CD14-positive monocyte (primary cell): ENCODE measurements at regions not wholly inside any gene's neighbourhood (a gene's known extent, or its start where the extent isn't known, plus 50 kb on each side); places are given as distances from the start of the nearest gene placed in this dataset.

Experiments used
- DNase-seq, 3 donors: peaks; one replicate each; pipeline ENCODE4 v3.0.0-alpha.2; 2011 to 2022
- H2AFZ ChIP-seq: 2 replicates; pipeline ENCODE4 v1.6.0; 2012; ENCODE audit warnings: mild to moderate bottlenecking, low read depth, low read length, inconsistent platforms; ENCODE audit not compliant: insufficient read depth, poor library complexity, severe bottlenecking
- H3K27ac ChIP-seq, 2 donors: 1 replicate in 1 of 2; 2 replicates in 1 of 2; pipeline ENCODE4 v1.5.1; 2012 to 2013; ENCODE audit warnings: low read length in 2 of 2, control low read depth in 1 of 2, inconsistent platforms in 1 of 2, low read depth in 1 of 2, mild to moderate bottlenecking in 1 of 2
- H3K27me3 ChIP-seq, 2 donors: one replicate each; pipeline versions ENCODE4 v1.6.0 to v1.6.1; 2011 to 2013; ENCODE audit warnings: low read length in 2 of 2; ENCODE audit not compliant: control insufficient read depth in 2 of 2, insufficient read depth in 2 of 2
- H3K36me3 ChIP-seq, 2 donors: replicated peaks in 1 of 2; 1 replicate in 1 of 2; 2 replicates in 1 of 2; pipeline versions ENCODE4 v1.5.1 to v1.6.1; 2012 to 2013; ENCODE audit warnings: low read length in 2 of 2, control low read depth in 1 of 2, inconsistent platforms in 1 of 2, mild to moderate bottlenecking in 1 of 2; ENCODE audit not compliant: insufficient read depth in 2 of 2, control insufficient read depth in 1 of 2
- H3K4me1 ChIP-seq, 2 donors: 1 replicate in 1 of 2; 2 replicates in 1 of 2; pipeline versions ENCODE4 v1.5.1 to v1.6.1; 2012 to 2013; ENCODE audit warnings: low read length in 2 of 2, control low read depth in 1 of 2, inconsistent platforms in 1 of 2, mild to moderate bottlenecking in 1 of 2, moderate library complexity in 1 of 2; ENCODE audit not compliant: insufficient read depth in 2 of 2, control insufficient read depth in 1 of 2
- H3K4me2 ChIP-seq: replicated peaks from 2 replicates; pipeline ENCODE3; 2012; ENCODE audit warnings: low read length, moderate library complexity, mild to moderate bottlenecking; ENCODE audit not compliant: poor library complexity, severe bottlenecking; ENCODE audit errors: extremely low read depth
- H3K4me3 ChIP-seq, 3 experiments: fragments of 200-600 bp in 1 of 3; sonication (generic) in 1 of 3; replicated peaks in 1 of 3; 1 replicate in 2 of 3; 2 replicates in 1 of 3; pipeline ENCODE4 v1.5.1; 2011 to 2013; ENCODE audit warnings: low read length in 3 of 3, mild to moderate bottlenecking in 3 of 3, control low read depth in 2 of 3, low read depth in 2 of 3, inconsistent platforms in 1 of 3, moderate library complexity in 1 of 3
- H3K79me2 ChIP-seq: 2 replicates; pipeline ENCODE4 v1.6.0; 2012; ENCODE audit warnings: mild to moderate bottlenecking, control low read depth, inconsistent platforms, low read length, moderate library complexity; ENCODE audit not compliant: insufficient read depth
- H3K9ac ChIP-seq: 2 replicates; pipeline ENCODE4 v1.6.0; 2017; ENCODE audit warnings: low read length, mild to moderate bottlenecking; ENCODE audit not compliant: insufficient read depth, poor library complexity, severe bottlenecking
- H3K9me3 ChIP-seq, 2 donors: replicated peaks in 1 of 2; 1 replicate in 1 of 2; 2 replicates in 1 of 2; pipeline versions ENCODE4 v1.5.1 to v1.6.1; 2012 to 2013; ENCODE audit warnings: low read length in 2 of 2, control low read depth in 1 of 2; ENCODE audit not compliant: control insufficient read depth in 1 of 2, insufficient read depth in 1 of 2
- H4K20me1 ChIP-seq: 2 replicates; pipeline ENCODE4 v1.6.0; 2012; ENCODE audit warnings: mild to moderate bottlenecking, low read length, control low read depth, moderate library complexity; ENCODE audit not compliant: insufficient read depth
- H3K27ac Mint-ChIP-seq, 7 donors: one replicate each; pipeline ENCODE4 v1.8.0; 2020; ENCODE audit warnings: mild to moderate bottlenecking in 7 of 7, mixed read lengths in 7 of 7, moderate library complexity in 6 of 7, inconsistent platforms in 2 of 7
- H3K27me3 Mint-ChIP-seq, 3 donors: one replicate each; pipeline ENCODE4 v1.8.0; 2021 to 2022; ENCODE audit warnings: low read depth in 3 of 3, mild to moderate bottlenecking in 3 of 3, mixed read lengths in 3 of 3, moderate library complexity in 3 of 3, inconsistent platforms in 1 of 3
- H3K36me3 Mint-ChIP-seq, 2 donors: one replicate each; pipeline ENCODE4 v1.8.0; 2020; ENCODE audit warnings: mixed read lengths in 2 of 2, inconsistent platforms in 1 of 2, mild to moderate bottlenecking in 1 of 2
- H3K4me1 Mint-ChIP-seq: one replicate; pipeline ENCODE4 v1.8.0; 2020; ENCODE audit warnings: mild to moderate bottlenecking, mixed read lengths
- H3K4me3 Mint-ChIP-seq, 2 donors: one replicate each; pipeline ENCODE4 v1.8.0; 2020; ENCODE audit warnings: mild to moderate bottlenecking in 2 of 2, mixed read lengths in 2 of 2, moderate library complexity in 1 of 2
- H3K9me3 Mint-ChIP-seq, 7 donors: one replicate each; pipeline ENCODE4 v1.8.0; 2020 to 2022; ENCODE audit warnings: mixed read lengths in 7 of 7, mild to moderate bottlenecking in 6 of 7, moderate library complexity in 6 of 7, inconsistent platforms in 2 of 7
- WGBS: methylation state at CpG from one replicate; pipeline ENCODE4 v1.1.5; 2013; ENCODE audit warnings: missing lambda C conversion rate; ENCODE audit not compliant: insufficient coverage; 5-methylcytosine and 5-hydroxymethylcytosine counted together
- intact Hi-C, 2 donors: fragments of 100-400 bp; cut with micrococcal nuclease; formaldehyde crosslinking; loops; one replicate each; pipeline versions ENCODE4 v1.15.0 to v1.15.1; 2023
- TF ChIP-seq, protein P1 (sequence below): fragments of 200-600 bp; IDR thresholded peaks from one replicate; pipeline ENCODE4 v1.8.0; 2022; ENCODE audit warnings: antibody characterized with exemption, mild to moderate bottlenecking

DNA sequence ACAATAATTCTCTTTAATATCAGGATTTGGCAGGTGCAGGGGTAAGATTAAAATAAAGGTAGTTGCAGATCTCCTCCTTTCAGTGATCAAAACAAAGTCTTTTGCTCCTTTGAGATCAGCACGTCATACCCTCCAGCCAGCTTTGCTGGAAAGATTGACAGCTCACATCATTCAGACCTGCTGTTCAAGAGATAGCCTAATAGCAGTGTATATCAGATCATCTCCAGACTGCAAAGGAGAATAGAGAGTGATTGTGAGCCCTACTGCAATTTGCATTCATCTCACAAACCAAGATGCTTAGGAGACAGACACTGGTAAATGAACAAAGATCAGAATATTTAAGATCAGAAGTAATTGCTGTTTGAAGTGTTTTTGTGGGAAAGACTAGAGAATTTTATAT is 135.8 kb upstream of the DSEL start:
- no peaks in the 10 kb centered on the region for H3K4me1 Mint-ChIP-seq
- Histone ChIP-seq H3K9ac (no peak overlapping the region), H3K36me3 (no peaks in the 10 kb centered on the region), H2AFZ (no peak overlapping the region), H3K4me1 (no peaks in the 10 kb centered on the region), H4K20me1 (no peaks in the 10 kb centered on the region), H3K79me2 (no peaks in the 10 kb centered on the region), H3K27ac (no peak overlapping the region), H3K9me3 (no peaks in the 10 kb centered on the region), H3K27me3 (no peaks in the 10 kb centered on the region), H3K4me3 (no peak overlapping the region), H3K4me2 (no peak overlapping the region)
- intact Hi-C loops, result no loop called here
- no peak overlapping the region for H3K27ac Mint-ChIP-seq
- TF ChIP-seq, protein P1, sequence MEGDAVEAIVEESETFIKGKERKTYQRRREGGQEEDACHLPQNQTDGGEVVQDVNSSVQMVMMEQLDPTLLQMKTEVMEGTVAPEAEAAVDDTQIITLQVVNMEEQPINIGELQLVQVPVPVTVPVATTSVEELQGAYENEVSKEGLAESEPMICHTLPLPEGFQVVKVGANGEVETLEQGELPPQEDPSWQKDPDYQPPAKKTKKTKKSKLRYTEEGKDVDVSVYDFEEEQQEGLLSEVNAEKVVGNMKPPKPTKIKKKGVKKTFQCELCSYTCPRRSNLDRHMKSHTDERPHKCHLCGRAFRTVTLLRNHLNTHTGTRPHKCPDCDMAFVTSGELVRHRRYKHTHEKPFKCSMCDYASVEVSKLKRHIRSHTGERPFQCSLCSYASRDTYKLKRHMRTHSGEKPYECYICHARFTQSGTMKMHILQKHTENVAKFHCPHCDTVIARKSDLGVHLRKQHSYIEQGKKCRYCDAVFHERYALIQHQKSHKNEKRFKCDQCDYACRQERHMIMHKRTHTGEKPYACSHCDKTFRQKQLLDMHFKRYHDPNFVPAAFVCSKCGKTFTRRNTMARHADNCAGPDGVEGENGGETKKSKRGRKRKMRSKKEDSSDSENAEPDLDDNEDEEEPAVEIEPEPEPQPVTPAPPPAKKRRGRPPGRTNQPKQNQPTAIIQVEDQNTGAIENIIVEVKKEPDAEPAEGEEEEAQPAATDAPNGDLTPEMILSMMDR, result no peak
- DNase-seq, result no peak
- no peaks in the 10 kb centered on the region for H3K9me3 Mint-ChIP-seq
- H3K27me3 Mint-ChIP-seq, result no peaks in the 10 kb centered on the region
- H3K4me3 Mint-ChIP-seq, result no peak overlapping the region
- H3K36me3 Mint-ChIP-seq, result no peaks in the 10 kb centered on the region
- no CpG with 5 or more reads among the region's 1 CpG for WGBS

DNA sequence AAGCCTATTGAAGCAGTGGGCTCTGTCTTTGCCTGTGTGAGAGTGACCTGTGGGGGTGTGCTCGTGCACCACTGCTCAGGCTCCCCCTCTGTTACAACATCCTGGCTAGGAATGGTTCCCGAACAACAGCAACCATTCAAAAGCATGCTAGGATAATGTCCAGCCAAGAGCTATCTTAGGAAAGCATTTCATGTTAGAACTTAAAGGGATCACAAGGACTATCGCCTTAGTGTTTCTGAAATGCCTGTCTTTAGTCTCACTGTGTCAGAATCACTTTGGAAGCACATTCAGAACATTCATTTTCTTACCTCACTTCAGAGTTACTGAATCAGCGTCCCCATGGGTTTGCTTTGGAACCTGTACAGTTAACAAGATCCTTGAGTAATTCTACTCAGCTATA is 134.9 kb upstream of the DSEL start:
- Mint-ChIP-seq H3K36me3 (no peaks in the 10 kb centered on the region), H3K9me3 (no peaks in the 10 kb centered on the region), H3K4me1 (no peaks in the 10 kb centered on the region), H3K27me3 (no peaks in the 10 kb centered on the region), H3K4me3 (no peak overlapping the region), H3K27ac (no peak overlapping the region)
- intact Hi-C loops, result no loop called here
- H2AFZ ChIP-seq, result no peak overlapping the region
- H3K4me2 ChIP-seq, result no peak overlapping the region
- no peak overlapping the region for H3K9ac ChIP-seq
- no peaks in the 10 kb centered on the region for H3K9me3 ChIP-seq
- TF ChIP-seq, protein P1, result no peak
- H3K4me1 ChIP-seq, result no peaks in the 10 kb centered on the region
- H3K4me3 ChIP-seq, result no peak overlapping the region
- H3K79me2 ChIP-seq, result no peaks in the 10 kb centered on the region
- no peak overlapping the region for H3K27ac ChIP-seq
- WGBS, result 90% methylated on average over 2 of the region's 4 CpGs
- no peak for DNase-seq
- no peaks in the 10 kb centered on the region for H4K20me1 ChIP-seq
- no peaks in the 10 kb centered on the region for H3K36me3 ChIP-seq
- H3K27me3 ChIP-seq, result no peaks in the 10 kb centered on the region
